Progenitor cell of endocrine pancreas (in vitro differentiated cells): ENCODE measurements at regions not wholly inside any gene's neighbourhood (a gene's known extent, or its start where the extent isn't known, plus 50 kb on each side); places are given as distances from the start of the nearest gene placed in this dataset.

Experiments used
- DNase-seq: peaks from one replicate; pipeline ENCODE4 v3.0.0; 2021; ENCODE audit warnings: low spot score; ENCODE audit not compliant: unreplicated experiment
- H3K27ac Mint-ChIP-seq: 2 replicates; pipeline ENCODE4 v1.8.0; 2021; ENCODE audit warnings: mild to moderate bottlenecking, moderate library complexity, mixed read lengths
- H3K27me3 Mint-ChIP-seq: 2 replicates; pipeline ENCODE4 v1.8.0; 2021; ENCODE audit warnings: mixed read lengths
- H3K36me3 Mint-ChIP-seq: 2 replicates; pipeline ENCODE4 v1.8.0; 2022; ENCODE audit warnings: mixed read lengths; ENCODE audit not compliant: insufficient read depth
- H3K4me1 Mint-ChIP-seq: 2 replicates; pipeline ENCODE4 v1.8.0; 2021; ENCODE audit warnings: low read depth, mixed read lengths
- H3K4me3 Mint-ChIP-seq: 2 replicates; pipeline ENCODE4 v1.8.0; 2021; ENCODE audit warnings: low read depth, mild to moderate bottlenecking, moderate library complexity, mixed read lengths
- H3K9me3 Mint-ChIP-seq: 2 replicates; pipeline ENCODE4 v1.8.0; 2021; ENCODE audit warnings: low read depth, mixed read lengths
- TF ChIP-seq, protein P1 (sequence below): fragments of 200-600 bp; sonication (generic); IDR thresholded peaks from one replicate; pipeline ENCODE4 v1.5.0; 2021; ENCODE audit warnings: antibody characterized with exemption, mild to moderate bottlenecking; ENCODE audit not compliant: unreplicated experiment

DNA sequence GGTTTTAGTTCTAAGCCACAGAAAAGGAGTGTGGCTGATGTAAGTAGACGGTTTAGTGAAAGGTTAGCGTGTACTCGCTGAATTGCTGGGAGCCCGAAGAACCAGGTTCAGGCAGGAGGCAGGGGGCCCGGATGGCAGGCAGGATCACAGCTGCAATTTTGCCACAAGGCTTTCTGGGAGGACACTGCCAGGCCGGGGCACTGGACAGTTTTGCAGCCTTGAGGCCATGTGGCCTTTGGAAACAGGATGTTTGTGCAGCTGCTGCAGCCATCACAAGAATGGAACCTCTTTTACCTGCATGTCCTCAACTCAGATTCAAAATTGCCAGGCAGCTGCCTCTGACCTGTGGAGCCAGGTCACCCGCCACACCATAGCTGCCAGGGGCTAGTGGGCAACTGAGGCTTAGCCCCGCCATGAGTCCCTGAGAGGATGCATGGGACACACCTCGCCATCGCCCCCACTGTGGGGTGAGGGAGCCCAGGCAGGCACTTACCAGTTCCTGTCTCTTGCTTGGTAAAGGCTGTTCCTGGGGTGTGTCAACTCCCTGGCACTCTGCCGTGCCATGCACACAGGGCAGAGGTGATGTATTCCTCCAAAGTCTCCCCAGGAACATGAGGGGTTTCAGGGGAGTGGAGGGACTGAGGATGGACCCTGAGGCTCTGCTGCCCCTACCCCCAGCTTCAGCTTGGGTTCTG lies 188.6 kb downstream of the RPS24 start:
- Mint-ChIP-seq H3K36me3 (no peaks in the 10 kb centered on the region), H3K27ac (peak overlapping the region; percentile 54), H3K4me3 (no peak overlapping the region), H3K27me3 (peaks cover 17% of the 10 kb centered on the region), H3K4me1 (peaks cover 22% of the 10 kb centered on the region), H3K9me3 (no peaks in the 10 kb centered on the region)
- TF ChIP-seq, protein P1, sequence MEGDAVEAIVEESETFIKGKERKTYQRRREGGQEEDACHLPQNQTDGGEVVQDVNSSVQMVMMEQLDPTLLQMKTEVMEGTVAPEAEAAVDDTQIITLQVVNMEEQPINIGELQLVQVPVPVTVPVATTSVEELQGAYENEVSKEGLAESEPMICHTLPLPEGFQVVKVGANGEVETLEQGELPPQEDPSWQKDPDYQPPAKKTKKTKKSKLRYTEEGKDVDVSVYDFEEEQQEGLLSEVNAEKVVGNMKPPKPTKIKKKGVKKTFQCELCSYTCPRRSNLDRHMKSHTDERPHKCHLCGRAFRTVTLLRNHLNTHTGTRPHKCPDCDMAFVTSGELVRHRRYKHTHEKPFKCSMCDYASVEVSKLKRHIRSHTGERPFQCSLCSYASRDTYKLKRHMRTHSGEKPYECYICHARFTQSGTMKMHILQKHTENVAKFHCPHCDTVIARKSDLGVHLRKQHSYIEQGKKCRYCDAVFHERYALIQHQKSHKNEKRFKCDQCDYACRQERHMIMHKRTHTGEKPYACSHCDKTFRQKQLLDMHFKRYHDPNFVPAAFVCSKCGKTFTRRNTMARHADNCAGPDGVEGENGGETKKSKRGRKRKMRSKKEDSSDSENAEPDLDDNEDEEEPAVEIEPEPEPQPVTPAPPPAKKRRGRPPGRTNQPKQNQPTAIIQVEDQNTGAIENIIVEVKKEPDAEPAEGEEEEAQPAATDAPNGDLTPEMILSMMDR = no peak
- no peak for DNase-seq

DNA sequence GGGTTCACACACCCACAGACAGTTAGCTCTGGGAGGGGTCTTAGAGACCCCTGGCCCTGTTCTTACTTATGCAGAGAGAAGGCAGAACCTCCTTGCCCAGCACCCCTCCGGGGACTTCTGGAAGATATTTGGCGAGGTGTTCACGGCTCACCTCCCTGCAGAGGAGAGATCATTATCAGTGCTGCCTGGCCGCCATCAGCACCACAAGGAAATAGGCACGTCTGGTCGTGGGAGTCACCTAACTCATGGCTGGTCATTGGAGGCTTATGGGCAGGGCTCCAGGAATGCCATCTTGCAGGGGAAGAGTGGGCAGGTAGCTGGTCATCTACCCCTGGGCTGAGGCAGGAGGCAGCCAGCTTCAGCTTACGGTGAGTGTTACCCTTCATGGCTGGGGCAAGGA lies 189.4 kb downstream of the RPS24 start:
- Mint-ChIP-seq H3K27me3 (peaks cover 17% of the 10 kb centered on the region), H3K9me3 (no peaks in the 10 kb centered on the region), H3K27ac (peak overlapping the region; percentile 21), H3K4me1 (peaks cover 13% of the 10 kb centered on the region), H3K4me3 (no peak overlapping the region), H3K36me3 (no peaks in the 10 kb centered on the region)
- TF ChIP-seq, protein P1 = no peak
- DNase-seq = no peak

DNA sequence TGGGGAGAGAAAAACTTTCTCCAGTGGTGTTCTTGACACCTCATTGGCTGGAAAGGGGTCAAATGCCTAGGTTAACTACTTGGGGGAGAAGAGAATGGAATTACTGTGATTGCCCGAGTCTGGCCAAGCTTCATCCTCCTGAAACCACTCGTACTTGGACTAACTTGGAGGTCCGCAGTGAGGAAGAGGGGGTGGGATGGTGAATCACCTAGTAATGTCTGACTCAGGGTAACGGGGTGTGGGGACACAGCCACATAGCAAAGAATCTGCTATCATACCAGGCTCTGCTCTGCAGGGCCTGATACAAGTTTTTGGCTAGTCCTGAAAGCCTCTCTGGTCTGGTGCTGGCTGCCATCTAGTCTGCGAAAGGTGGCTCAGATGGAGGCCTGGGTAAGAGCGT lies 190.9 kb downstream of the RPS24 start:
- Mint-ChIP-seq H3K4me1 (no peaks in the 10 kb centered on the region), H3K9me3 (no peaks in the 10 kb centered on the region), H3K4me3 (no peak overlapping the region), H3K27ac (no peak overlapping the region), H3K36me3 (no peaks in the 10 kb centered on the region), H3K27me3 (peaks cover 23% of the 10 kb centered on the region)
- DNase-seq = no peak
- TF ChIP-seq, protein P1 = no peak

DNA sequence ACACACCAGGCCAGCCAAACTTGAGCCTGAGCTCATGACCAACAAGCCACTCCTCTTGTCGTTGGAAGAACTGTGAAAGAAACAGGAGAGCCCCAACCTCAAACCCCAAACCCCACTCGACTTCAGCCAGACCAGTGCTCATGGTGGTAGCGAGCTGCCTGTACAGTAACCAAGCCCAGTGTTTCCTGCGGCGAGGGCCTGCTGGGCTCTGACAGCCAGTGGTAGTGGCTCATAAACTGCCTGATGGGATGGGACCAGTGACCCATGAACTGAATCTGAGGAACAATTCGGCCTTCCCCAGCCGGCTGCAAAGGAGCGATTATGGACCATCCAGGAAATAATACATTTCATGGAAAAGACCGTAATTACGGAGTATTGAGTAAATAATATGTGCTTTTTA lies 191.9 kb downstream of the RPS24 start:
- Mint-ChIP-seq H3K4me1 (no peaks in the 10 kb centered on the region), H3K27ac (no peak overlapping the region), H3K9me3 (no peaks in the 10 kb centered on the region), H3K27me3 (peaks cover 30% of the 10 kb centered on the region), H3K36me3 (no peaks in the 10 kb centered on the region), H3K4me3 (no peak overlapping the region)
- TF ChIP-seq, protein P1 = no peak
- DNase-seq = no peak

DNA sequence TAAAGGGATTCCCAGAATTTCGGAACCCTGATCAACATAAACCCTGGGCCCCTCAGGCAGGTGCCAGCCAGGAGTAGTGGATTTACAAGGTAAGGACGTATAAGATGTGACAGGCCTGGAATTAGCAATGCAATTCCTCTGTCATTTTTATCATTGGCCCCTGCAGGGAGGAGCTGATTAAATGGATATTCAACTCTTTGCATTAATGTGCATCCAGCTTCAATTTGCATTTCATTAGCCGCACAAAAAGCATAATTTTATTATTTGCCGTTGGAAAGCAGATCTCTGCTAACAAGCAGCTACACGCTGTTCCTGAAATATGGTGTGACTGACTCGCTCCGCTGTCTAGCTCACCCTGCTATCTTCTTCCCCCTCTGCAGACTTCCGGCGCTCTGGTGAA lies 195.8 kb downstream of the RPS24 start:
- Mint-ChIP-seq H3K4me1 (peaks cover 4% of the 10 kb centered on the region), H3K36me3 (no peaks in the 10 kb centered on the region), H3K27ac (no peak overlapping the region), H3K4me3 (no peak overlapping the region), H3K9me3 (no peaks in the 10 kb centered on the region), H3K27me3 (peaks cover 24% of the 10 kb centered on the region)
- no peak for DNase-seq
- TF ChIP-seq, protein P1 = no peak
